GM12892 (cell line): ENCODE measurements at regions not wholly inside any gene's neighbourhood (a gene's known extent, or its start where the extent isn't known, plus 50 kb on each side); places are given as distances from the start of the nearest gene placed in this dataset.

Experiments used
- POLR2A ChIP-seq: IDR thresholded peaks from 2 replicates; pipeline ENCODE4 v1.6.1; 2011; ENCODE audit warnings: low read depth, low read length, control low read depth
- POLR2AphosphoS5 ChIP-seq: IDR thresholded peaks from 2 replicates; pipeline ENCODE4 v1.6.1; 2011; ENCODE audit warnings: low read depth, low read length, control low read depth
- TAF1 ChIP-seq: IDR thresholded peaks from 2 replicates; pipeline ENCODE4 v1.6.1; 2011; ENCODE audit warnings: low read depth, mild to moderate bottlenecking, control low read depth, low read length, borderline replicate concordance

- TF ChIP-seq TAF1 (no peak), POLR2A (no peak), POLR2AphosphoS5 (no peak)
These were observed 154.7 kb upstream of the HS6ST1 start for GRCh38 chr2:128473175-128474035.
